ENCODE measurements at regions not wholly inside any gene's neighbourhood (a gene's known extent, or its start where the extent isn't known, plus 50 kb on each side); places are given as distances from the start of the nearest gene placed in this dataset.

DNA sequence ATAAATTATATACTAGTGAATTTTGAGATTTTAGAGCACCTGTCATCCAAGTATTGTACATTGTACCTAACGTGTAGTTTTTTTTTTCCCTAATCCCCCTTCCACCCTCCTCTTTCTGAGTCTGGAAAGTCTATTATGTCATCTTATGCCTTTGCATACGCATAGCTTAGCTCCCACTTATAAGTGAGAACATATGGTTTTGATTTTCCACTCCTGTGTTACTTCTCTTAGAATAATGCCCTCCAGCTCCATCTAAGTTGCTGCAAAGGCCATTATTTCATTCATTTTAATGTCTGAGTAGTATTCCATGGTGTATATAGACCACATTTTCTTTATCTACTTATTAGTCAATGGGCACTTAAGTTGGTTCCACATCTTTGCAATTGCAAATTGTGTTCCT is 177.0 kb upstream of the C16orf82 start:
- no peak for DNase-seq (ENCODE audit: low spot score)

DNA sequence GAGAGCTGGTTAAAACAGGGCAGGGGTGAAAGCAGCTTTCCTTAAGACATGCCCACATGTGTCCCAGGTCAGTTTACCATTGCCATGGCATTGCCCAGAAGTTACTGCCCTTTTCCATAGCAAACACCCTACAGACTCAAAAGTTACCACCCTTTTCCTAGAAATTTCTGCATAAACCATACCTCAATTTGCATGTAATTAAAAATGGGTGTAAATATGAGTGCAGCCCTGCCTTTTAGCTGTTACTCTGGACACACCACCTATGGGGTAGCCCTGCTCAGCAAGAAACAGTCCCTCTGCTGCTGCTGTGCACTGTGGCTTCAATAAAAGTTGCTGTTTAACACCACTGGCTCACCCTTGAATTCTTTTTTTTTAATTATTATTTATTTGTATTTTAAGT is 168.5 kb upstream of the C16orf82 start:
- DNase-seq (ENCODE audit: low spot score) = no peak

DNA sequence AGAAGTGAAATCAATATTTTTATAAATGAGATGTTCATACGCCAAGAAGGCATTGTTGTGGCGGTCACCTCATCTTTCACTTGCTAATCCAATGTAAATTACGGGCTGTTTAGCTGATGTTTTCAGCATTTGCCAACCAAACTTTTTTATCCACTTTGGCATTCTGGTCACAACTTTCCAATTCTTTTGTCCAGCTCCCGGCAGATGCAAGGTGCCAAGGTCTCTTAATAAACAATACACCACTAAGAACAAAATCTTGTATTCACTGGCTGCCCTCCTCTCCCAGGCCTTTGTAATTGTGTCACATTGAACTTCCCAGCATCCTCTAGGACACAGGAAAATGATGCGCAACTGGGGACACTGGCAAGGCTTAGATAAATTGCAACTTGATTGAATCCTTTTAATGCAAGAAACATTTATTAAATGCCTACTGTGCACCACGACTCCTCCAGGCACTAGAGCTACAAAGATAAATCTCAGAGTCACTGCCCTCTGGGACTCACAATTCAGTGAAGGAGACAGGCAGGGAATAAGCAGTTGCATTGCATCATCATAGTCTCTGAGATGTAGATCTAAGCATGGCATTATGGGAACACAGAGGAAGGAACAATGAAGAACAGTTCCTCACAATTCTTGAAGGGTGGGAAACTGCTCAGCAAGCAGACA is 165.4 kb upstream of the C16orf82 start:
- DNase-seq (ENCODE audit: low spot score) = no peak

DNA sequence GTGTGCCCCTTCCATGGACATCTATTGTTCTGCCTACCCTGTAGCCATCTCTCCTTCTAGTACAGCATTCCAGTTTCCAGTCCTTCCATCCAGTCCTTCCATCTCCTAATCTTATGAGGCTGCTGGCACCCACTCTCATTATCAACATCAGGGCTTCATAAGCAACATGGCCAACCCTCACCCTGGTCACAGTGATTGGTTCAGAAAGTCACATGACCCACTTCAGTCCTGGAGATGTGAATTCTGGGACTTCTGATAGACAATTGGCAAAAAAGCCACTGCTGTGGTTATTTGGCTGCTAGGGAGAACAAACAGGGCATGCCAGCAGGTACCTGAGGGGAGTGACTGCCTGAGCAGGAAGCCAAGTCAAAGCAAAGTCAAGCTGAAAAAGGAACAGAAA is 164.7 kb upstream of the C16orf82 start:
- DNase-seq (ENCODE audit: low spot score) = no peak

DNA sequence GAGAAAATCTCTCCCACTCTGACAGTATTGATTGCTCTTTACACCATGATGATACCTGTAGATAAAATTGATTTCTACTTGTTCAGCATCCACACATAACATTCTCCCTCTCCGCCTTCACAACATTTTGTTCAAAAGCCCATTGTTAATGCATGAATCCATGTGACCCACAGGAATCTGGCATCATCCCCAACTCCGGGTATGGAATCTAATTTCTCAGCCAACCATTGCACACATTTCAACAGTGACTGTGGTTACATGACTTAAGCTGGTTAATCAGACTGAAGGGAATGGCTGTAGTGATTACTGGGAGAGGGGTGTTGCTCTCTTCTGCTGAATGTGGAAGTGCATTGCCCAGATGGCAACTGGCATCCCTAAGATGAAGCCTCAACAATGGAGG is 161.4 kb upstream of the C16orf82 start:
- no peak for DNase-seq (ENCODE audit: low spot score)

DNA sequence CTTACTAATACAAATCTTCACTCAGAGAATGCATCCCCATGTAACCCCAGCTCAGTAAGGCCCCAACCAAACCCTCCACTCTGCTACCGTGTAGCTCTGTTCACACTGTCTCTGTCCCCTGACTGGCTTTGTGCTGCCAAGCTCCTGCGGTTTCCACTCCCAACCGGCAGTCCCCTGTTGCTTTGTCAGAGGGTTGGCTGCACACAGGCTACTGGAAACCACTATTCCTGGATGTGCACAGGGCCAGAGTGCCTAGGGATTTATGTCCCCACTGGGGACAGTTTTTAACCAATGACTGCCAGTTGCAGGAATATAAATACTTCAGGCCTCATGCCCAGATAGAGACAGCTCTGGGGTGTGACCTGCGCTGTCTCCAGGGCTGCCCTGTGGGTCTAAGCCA is 157.1 kb upstream of the C16orf82 start:
- no peak for DNase-seq (ENCODE audit: low spot score)

DNA sequence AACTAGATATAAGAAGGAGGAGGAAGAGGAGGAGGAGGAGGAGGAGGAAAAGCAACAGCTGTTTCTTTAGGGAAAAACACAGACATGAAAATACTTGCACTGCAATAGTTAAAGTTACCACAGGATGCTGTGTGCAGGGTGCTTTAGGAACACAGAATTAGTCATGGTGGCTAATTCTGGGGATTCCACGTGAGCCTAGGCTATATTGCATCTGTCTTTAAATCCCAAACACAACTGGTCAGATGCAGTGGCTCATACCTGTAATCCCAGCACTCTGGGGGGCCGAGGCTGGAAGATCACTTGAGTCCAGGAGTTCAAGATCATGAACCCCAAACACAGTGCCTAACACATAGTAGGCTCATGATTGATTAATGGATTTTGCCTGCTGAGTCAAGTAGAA is 155.3 kb upstream of the C16orf82 start:
- DNase-seq (ENCODE audit: low spot score) = no peak

DNA sequence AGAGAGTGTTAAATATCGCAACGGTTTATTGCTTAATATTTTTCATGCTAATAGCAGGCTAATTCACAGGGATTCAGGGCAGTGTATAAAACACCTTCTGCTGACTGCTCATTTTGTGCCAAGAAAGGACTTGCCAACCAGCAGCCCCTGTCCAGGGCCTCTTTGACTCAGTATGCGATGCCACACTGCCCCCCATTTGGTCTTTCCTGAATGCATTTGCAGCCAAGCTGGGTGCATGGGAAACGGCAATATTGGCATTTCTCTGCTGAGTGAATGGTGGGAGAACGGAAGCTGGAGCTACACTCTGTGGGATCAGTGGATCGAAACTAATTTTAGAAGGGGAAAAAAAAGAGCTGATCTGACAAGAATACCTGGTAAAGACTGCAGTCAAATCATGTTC is 152.9 kb upstream of the C16orf82 start:
- no peak for DNase-seq (ENCODE audit: low spot score)

DNA sequence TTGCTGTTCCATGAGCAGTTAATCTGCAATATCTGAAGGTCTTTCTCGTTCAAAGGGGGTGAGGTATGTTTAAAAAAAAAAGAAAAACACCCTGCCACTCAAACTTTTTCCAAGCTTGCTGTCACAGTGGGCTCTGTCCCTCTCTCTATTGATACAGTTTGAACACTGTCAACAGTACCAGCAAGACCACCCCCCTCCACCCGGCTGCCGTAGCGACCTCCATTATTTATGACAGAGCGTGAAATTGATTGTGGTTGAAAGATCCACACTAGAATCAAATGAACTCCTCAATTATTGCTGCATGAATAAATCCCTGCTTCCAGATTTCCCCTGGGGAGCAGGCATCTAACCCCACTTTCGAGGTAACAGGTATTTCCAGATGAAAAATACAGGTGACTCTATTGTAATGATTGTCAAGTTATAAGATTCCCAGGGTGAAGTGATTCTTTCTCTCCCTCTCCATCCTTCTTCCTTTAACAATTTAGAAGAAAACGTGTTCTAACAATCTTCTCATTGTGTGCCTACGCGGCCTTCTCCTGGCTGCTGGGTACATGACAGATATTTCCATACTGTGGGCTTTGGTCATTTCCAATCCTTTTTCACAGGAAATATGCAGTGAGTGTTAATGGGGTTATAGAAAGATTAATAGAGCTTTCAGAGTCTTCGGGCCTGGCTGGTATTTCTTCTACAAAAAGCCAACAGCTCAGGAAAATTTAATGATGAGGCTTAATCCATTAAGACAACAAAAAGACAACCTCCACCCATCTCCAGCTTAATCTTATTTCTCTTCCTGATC is 135.7 kb upstream of the C16orf82 start:
- no peak for DNase-seq (ENCODE audit: low spot score)

DNA sequence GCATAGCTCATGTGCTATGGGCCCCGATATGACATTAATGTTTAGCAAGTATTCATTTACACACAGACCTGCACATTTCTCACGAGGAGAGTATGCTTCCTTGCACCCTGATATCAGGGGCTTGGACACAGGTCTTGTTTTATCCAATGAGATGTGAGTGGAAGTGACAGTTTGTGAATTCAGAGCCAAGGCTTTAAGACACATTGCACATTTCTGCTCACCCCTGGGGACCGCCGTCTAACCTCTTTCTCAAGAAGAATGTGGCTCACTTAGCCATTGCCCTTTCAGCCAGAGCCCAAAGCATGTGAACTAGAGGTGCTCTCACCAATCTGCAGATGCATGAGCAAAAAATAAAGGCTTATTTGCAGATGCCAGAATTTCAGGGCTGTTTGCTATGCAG is 116.1 kb upstream of the C16orf82 start:
- DNase-seq (ENCODE audit: low spot score) = no peak

DNA sequence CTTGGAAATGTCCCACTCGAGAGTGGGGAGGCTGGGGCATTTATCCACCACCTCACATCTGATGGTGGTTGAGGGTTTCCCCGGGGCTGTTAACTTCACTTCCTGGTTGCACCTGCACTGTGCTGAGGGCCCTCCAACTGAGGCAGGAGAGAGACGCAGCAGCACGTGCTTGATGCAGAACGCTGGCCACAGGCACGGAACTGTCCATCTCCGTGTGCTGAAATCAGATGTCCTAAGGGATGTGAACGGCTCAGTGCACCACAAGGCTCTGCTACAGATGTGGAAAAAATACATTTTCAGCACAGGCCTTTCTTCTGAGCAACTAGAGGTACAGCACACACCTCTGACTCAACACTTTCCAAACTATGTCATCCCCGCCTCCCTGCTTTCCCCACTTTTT is 114.8 kb upstream of the C16orf82 start:
- DNase-seq (ENCODE audit: low spot score) = no peak

DNA sequence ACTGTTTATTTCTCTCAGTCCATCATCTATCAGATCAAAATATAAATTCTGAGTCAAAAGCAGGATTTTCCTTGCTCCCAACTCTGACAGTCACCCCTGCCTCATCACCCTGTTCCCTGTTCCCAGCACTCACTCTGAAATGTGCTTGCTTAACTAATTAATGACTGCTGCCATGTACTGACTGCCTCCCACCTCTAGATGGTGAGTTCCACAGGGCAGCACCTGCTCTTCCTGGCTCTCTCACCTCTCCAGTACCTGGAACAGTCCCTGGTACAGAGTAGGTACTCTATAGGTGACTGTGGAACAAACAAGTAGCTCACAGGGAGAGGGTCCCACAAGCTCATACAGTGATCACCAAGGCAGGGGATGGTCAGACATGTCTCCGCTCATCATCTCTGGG is 114.3 kb upstream of the C16orf82 start:
- no peak for DNase-seq (ENCODE audit: low spot score)

DNA sequence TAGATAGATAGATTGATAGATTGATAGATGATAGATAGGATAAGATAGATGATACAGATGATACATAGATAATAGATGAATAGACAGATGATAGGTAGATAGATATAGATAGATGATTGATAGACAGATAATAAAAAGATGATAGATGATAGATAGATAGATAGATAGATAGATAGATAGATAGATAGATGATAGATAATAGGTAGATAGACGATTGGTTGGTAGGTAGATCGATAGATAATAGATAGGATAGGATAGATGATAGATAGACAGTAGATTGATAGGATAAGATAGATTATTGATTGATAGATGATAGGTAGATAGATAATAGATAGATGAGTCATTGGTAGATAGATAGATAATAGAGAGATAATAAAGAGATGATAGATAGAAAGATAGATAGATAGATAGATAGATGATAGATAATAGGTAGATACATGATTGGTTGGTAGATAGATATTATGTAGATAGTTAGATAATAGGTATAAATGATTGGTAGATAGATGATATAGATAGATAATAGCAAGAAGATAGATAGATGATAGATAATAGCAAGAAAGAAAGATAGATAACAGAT is 109.4 kb upstream of the C16orf82 start:
- DNase-seq (ENCODE audit: low spot score) = no peak

DNA sequence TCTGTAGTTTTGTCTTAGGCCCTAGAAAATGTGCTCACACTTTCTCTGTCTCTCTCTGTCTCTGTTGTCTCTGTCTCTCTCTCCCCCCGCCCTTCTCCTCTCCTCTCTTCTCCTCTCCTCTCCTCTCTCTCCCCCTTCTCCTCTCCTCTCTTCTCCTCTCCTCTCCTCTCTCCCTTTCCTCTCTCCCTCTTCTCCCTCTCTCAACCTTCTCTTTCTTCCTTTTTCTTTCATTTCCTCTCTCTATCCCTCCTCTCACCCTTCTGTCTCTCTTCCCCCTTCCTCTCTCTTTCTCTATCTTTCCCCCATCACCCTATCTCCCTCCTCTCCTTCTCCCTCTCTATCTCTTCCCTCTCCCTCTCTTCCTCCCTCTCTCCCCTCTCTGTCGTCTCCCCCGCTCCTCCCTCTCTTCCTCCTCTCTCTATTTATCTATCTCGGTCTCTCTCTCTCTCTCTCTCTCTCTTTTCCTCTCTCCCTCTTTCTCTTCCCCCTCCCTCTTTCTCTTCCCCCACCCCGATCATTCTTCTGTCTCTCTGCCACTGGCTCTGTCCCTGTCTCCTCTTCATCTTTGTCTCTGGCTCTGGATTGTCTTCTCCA is 107.2 kb upstream of the C16orf82 start:
- no peak for DNase-seq (ENCODE audit: low spot score)

DNA sequence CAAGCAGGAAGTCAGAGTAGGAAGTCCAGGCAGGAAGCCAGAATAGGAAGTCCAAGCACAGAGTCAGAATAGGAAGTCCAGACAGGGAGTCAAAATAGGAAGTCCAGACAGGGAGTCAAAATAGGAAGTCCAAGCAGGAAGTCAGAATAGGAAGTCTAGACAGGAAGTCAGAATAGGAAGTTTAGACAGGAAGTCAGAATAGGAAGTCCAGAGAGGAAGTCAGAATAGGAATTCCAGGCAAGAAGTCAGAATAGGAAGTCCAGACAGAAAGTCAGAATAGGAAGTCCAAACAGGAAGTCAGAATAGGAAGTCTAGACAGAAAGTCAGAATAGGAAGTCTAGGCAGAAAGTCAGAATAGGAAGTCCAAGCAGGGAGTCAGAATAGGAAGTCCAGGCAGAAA is 105.3 kb upstream of the C16orf82 start:
- no peak for DNase-seq (ENCODE audit: low spot score)

DNA sequence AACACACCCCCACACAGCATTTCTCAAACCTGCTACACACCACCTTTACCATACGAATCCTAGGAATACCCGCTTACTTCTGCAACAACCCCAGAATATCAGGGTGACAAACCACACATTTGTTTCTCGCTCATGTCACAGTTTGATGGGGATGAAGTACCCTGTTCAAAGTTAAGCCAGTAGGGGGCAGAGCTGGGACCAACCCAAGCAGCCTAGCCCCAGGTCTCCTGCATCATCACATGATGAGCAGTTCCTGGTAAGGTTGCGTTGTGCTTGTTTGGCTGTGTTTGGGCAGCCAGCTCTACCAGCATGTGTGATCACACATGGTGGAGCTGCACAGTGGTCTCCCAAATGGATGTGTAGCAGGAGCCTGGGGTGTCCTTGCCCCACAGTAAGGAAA is 103.6 kb upstream of the C16orf82 start:
- DNase-seq (ENCODE audit: low spot score) = peak; percentile 58

DNA sequence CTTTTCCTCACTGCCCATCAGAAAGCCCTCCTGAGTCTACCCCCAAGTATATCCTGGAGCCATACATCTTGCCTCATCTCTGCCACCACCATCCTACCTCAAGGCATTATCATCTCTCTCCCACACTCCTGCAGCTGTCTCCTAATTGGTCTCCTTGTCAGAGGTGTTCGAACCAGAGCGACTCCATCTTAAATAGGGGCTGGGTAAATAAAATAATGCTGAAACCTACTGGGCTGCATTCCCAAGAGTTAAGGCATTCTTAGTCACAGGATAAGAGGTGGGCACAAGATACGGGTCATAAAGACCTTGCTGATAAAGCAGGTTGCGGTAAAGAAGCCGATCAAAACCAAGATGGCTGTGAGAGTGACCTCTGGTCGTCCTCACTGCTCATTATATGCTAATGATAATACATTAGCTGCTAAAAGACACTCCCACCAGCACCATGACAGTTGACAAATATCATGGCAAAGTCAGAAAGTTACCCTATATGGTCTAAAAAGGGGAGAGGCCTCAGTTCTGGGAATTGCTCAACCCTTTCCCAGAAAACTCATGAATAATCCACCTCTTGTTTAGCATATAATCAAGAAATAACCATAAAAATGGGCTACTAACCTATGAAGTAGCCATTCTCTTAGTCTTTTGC is 97.0 kb upstream of the C16orf82 start:
- DNase-seq (ENCODE audit: low spot score) = no peak

DNA sequence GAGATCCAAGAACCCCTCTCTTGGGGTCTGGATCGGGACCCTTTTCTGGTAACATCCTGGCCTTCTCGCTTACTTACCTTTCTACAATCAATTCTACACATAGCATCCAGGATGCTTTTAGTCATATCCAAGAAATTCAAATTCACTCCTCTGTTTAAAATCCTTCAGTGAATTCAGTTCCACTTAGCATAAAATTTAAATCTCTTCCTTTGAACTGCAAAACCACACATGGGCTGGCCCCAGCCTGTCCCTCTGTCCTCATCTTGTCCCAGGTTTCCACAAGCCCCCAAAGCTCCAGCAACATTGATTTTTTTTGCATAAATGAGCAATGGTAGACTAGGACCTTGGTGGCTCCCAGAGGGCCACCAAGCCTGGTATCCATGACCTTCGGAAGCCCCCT is 96.4 kb upstream of the C16orf82 start:
- no peak for DNase-seq (ENCODE audit: low spot score)

DNA sequence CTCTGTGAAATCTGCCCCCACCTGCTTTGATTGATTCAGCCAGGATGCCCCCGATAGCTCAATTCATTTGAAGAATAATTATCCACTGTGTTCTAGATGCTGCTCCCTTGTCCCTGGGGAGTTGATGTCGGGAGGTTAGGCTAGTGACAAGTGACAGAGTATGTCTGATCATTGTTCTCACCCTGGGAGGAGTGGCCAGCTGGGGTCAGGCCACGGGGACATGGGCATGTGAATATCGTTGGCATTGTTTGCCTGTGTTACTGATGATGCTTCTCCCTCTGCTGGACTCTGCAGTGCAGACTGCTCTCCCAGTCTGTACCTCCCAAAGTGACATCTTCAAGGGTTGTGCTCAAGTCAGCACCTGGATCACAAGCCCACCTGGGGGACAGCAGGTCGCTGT is 89.9 kb upstream of the C16orf82 start:
- no peak for DNase-seq (ENCODE audit: low spot score)

DNA sequence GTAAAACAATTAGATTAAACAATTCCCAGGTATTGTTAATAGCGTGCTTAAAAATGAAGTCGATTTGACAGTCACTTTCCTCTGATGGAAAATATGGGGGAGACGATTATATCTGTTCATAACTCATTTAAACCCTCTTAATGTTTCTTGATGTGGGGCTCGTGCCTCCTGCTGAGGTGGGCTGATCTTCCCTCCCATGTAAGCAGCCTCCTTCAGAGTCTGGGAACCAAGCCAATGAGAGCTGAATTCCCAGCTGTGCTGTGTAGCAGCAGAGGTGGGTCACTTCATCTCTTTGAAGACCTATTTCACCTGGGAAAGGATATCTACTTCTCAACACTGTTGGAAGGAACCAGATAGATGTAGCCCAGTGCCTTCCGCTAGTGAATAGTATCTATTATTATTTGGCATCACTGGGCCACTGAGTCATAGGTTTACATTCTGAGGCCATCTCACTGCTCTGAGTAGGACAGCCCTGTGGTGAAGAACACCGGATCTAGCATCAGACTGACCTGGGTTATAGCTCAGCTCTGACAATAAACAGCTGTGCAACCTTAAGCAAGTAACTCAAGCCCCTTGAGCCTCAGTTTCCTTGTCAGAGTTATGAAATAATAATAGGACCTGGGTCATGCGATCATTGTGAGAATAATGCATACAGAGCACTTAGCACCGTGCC is 85.3 kb upstream of the C16orf82 start:
- DNase-seq (ENCODE audit: low spot score) = no peak

DNA sequence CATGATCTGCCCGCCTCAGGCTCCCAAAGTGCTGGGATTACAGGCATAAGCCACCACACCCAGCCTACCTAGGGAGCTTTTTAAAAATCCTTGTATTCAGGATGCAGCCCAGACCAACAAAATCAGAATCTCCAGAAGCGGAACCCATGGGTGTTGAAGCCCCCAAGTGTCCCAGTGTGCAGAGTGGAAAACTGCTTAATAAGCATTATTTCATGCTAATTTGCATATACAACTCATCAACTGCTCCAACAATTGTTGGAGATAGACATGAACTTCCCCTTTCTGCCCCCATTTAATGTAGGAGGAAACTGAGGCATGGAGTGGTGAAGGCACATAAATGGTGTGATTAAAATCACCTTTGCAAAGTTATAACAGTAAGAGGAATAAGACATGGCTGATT is 84.3 kb upstream of the C16orf82 start:
- DNase-seq (ENCODE audit: low spot score) = no peak

DNA sequence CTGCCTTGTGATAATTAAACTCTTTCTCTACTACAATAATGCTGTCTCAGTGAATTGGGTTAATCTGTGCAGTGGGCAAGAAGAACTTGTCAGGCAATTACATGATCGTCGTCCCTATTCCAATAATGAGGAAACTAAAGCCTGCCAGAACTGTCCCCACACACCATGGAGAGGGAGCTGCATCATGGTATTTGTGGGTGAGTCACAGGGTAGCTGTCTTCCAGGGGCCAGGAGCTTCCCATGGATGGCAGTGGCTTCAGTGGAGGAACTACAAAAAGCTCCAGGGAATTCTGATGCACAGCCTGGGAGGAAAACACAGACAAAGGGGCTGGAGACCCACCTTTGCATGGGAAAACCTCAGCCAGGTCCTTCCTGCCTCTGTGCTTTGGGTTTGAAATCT is 83.3 kb upstream of the C16orf82 start:
- DNase-seq (ENCODE audit: low spot score) = no peak
